ENCODE measurements at regions not wholly inside any gene's neighbourhood (a gene's known extent, or its start where the extent isn't known, plus 50 kb on each side); places are given as distances from the start of the nearest gene placed in this dataset.
A peak's percentile ranks its signal among the peaks of the same experiment; 100 is the strongest.

GRCh38 chr6:73954881-73955280, 258.9 kb downstream of the CD109 start:
- no peak overlapping the region for H2BK15ac ChIP-seq (replicated peaks; ENCODE audit: low read depth)
- H3K4me3 ChIP-seq (ENCODE audit: low read length), result no peak overlapping the region
- no peak for DNase-seq
- H3K4ac ChIP-seq (ENCODE audit: low read depth, low read length), result no peak overlapping the region
- H3K27ac ChIP-seq (ENCODE audit: low read depth, low read length), result no peak overlapping the region
- H3K36me3 ChIP-seq (ENCODE audit: control insufficient read depth, insufficient read depth, low read length), result no peaks in the 10 kb centered on the region
- H4K8ac ChIP-seq (ENCODE audit: low read depth, low read length), result no peak overlapping the region
- no peaks in the 10 kb centered on the region for H3K79me1 ChIP-seq (ENCODE audit: low read length)
- H2BK120ac ChIP-seq (ENCODE audit: low read depth, low read length), result no peak overlapping the region
- no peak overlapping the region for H3K56ac ChIP-seq (ENCODE audit: low read length)
- H3K27me3 ChIP-seq (ENCODE audit: insufficient read depth, low read length, poor library complexity), result no peaks in the 10 kb centered on the region
- no peak overlapping the region for H3K9ac ChIP-seq (ENCODE audit: low read length)
- H3K4me1 ChIP-seq (ENCODE audit: control insufficient read depth, low read depth, low read length), result no peaks in the 10 kb centered on the region
- no peak overlapping the region for H3K4me2 ChIP-seq (ENCODE audit: low read length)
- no peak overlapping the region for H3K18ac ChIP-seq (ENCODE audit: low read length)
- H4K5ac ChIP-seq (ENCODE audit: low read length), result no peak overlapping the region
- H2AK5ac ChIP-seq (ENCODE audit: low read length), result no peak overlapping the region
- H2BK5ac ChIP-seq (ENCODE audit: low read length), result no peak overlapping the region
- no peaks in the 10 kb centered on the region for H3K79me2 ChIP-seq (ENCODE audit: control insufficient read depth, insufficient read depth, low read length)
- no peak overlapping the region for H3K23ac ChIP-seq (ENCODE audit: low read length)

DNA sequence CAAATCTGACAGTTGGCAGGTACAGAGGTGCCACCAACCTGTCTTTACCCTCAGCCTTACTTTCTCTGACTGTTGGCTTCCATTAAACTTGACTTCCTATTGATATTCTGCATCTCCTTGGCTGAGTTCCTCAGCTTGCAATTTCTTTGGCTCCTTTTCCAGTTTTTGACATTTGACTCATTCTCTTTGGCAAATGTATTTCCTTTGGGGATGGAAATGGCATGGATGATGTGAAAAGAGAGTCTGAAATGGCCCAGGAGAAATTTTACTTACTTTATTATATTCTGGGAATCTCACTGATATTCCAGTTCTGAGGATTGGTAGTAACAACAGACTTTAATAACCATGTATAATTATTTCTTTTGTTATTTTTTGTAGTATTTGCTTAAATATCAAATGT, 255.2 kb downstream of the CD109 start:
- Histone ChIP-seq H3K4me3 (ENCODE audit: low read length) (no peak overlapping the region), H4K8ac (ENCODE audit: low read depth, low read length) (no peak overlapping the region), H3K56ac (ENCODE audit: low read length) (no peak overlapping the region), H3K23ac (ENCODE audit: low read length) (no peak overlapping the region), H3K4ac (ENCODE audit: low read depth, low read length) (no peak overlapping the region), H3K27me3 (ENCODE audit: insufficient read depth, low read length, poor library complexity) (no peaks in the 10 kb centered on the region), H4K5ac (ENCODE audit: low read length) (no peak overlapping the region), H3K27ac (ENCODE audit: low read depth, low read length) (no peak overlapping the region), H2AK5ac (ENCODE audit: low read length) (no peak overlapping the region), H3K18ac (ENCODE audit: low read length) (no peak overlapping the region), H3K4me2 (ENCODE audit: low read length) (no peak overlapping the region), H3K79me2 (ENCODE audit: control insufficient read depth, insufficient read depth, low read length) (no peaks in the 10 kb centered on the region), H2BK120ac (ENCODE audit: low read depth, low read length) (no peak overlapping the region), H2BK5ac (ENCODE audit: low read length) (no peak overlapping the region), H3K9ac (ENCODE audit: low read length) (no peak overlapping the region), H2BK15ac (replicated peaks; ENCODE audit: low read depth) (no peak overlapping the region), H3K36me3 (ENCODE audit: control insufficient read depth, insufficient read depth, low read length) (no peaks in the 10 kb centered on the region), H3K79me1 (ENCODE audit: low read length) (no peaks in the 10 kb centered on the region), H3K4me1 (ENCODE audit: control insufficient read depth, low read depth, low read length) (no peaks in the 10 kb centered on the region)
- no peak for DNase-seq

DNA sequence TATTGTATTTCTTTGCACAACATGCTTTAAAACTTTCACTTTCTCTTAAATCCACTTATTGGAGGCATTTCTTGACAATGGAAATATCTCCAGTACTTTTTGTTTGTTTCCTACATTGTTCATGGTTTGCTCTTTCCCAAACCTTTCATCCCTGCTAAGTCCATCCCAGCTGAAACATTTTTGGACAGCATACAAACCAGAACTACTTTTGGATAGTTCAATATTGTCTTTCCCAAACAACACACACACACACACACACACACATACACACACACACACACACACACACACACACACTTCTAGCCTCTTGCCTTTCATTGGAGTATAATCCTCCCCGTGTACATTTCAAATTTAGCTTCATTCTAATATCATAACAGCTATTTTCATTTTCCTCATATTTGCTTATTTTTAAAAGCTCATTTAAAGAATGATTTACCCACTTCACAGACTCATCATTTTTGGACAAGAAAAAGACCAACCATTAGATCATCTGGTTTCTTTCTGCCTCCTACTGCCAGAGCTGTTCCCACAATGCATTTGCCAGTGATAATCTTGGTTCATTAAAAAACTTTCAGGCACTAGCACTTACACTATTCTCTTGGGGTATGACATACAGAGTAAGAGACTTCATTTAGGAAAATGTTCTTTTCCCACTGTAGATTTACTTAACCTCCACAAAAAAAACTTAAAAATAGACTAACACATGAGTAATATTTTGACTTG, 248.1 kb downstream of the CD109 start:
- no peak overlapping the region for H4K8ac ChIP-seq (ENCODE audit: low read depth, low read length)
- no peaks in the 10 kb centered on the region for H3K4me1 ChIP-seq (ENCODE audit: control insufficient read depth, low read depth, low read length)
- no peak overlapping the region for H3K4me2 ChIP-seq (ENCODE audit: low read length)
- no peak overlapping the region for H3K23ac ChIP-seq (ENCODE audit: low read length)
- H2BK15ac ChIP-seq (replicated peaks; ENCODE audit: low read depth), result no peak overlapping the region
- no peak overlapping the region for H2BK5ac ChIP-seq (ENCODE audit: low read length)
- no peak for DNase-seq
- no peaks in the 10 kb centered on the region for H3K27me3 ChIP-seq (ENCODE audit: insufficient read depth, low read length, poor library complexity)
- H3K4ac ChIP-seq (ENCODE audit: low read depth, low read length), result no peak overlapping the region
- no peak overlapping the region for H3K18ac ChIP-seq (ENCODE audit: low read length)
- no peak overlapping the region for H3K4me3 ChIP-seq (ENCODE audit: low read length)
- H3K56ac ChIP-seq (ENCODE audit: low read length), result no peak overlapping the region
- no peak overlapping the region for H2BK120ac ChIP-seq (ENCODE audit: low read depth, low read length)
- no peak overlapping the region for H3K9ac ChIP-seq (ENCODE audit: low read length)
- H3K79me2 ChIP-seq (ENCODE audit: control insufficient read depth, insufficient read depth, low read length), result no peaks in the 10 kb centered on the region
- H4K5ac ChIP-seq (ENCODE audit: low read length), result no peak overlapping the region
- no CpG with 5 or more reads among the region's 1 CpG for WGBS (ENCODE audit: extremely low coverage, insufficient coverage, low lambda C conversion rate)
- no peaks in the 10 kb centered on the region for H3K36me3 ChIP-seq (ENCODE audit: control insufficient read depth, insufficient read depth, low read length)
- H3K27ac ChIP-seq (ENCODE audit: low read depth, low read length), result no peak overlapping the region
- H2AK5ac ChIP-seq (ENCODE audit: low read length), result no peak overlapping the region
- no peaks in the 10 kb centered on the region for H3K79me1 ChIP-seq (ENCODE audit: low read length)

DNA sequence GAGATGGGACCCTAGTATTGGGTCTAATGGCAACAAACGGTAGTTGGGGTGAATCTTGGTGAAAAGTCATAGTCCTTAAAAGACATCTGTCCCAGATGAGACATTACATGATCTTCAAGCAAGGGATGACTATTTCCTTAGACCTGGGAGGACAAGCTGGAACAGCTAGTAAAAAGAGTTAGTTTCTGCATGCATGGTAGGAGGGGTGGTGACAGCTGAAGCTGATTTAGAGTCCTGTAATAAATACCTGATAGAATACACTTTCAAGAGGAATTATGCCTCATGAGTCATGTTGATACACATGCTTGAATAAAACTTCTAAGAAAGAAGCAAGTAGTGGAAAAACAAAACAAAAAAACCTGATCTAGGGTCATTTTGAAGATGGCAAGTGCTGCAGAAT, 247.4 kb downstream of the CD109 start:
- no peaks in the 10 kb centered on the region for H3K36me3 ChIP-seq (ENCODE audit: control insufficient read depth, insufficient read depth, low read length)
- DNase-seq, result no peak
- no peak overlapping the region for H3K9ac ChIP-seq (ENCODE audit: low read length)
- H2BK120ac ChIP-seq (ENCODE audit: low read depth, low read length), result no peak overlapping the region
- H3K4me1 ChIP-seq (ENCODE audit: control insufficient read depth, low read depth, low read length), result no peaks in the 10 kb centered on the region
- H3K4ac ChIP-seq (ENCODE audit: low read depth, low read length), result no peak overlapping the region
- H4K8ac ChIP-seq (ENCODE audit: low read depth, low read length), result no peak overlapping the region
- no peak overlapping the region for H4K5ac ChIP-seq (ENCODE audit: low read length)
- H3K4me2 ChIP-seq (ENCODE audit: low read length), result no peak overlapping the region
- no peak overlapping the region for H3K18ac ChIP-seq (ENCODE audit: low read length)
- WGBS (ENCODE audit: extremely low coverage, insufficient coverage, low lambda C conversion rate), result no CpG with 5 or more reads among the region's 1 CpG
- H3K27ac ChIP-seq (ENCODE audit: low read depth, low read length), result no peak overlapping the region
- H2AK5ac ChIP-seq (ENCODE audit: low read length), result no peak overlapping the region
- H3K27me3 ChIP-seq (ENCODE audit: insufficient read depth, low read length, poor library complexity), result no peaks in the 10 kb centered on the region
- H3K4me3 ChIP-seq (ENCODE audit: low read length), result no peak overlapping the region
- H2BK15ac ChIP-seq (replicated peaks; ENCODE audit: low read depth), result no peak overlapping the region
- no peaks in the 10 kb centered on the region for H3K79me2 ChIP-seq (ENCODE audit: control insufficient read depth, insufficient read depth, low read length)
- no peak overlapping the region for H3K23ac ChIP-seq (ENCODE audit: low read length)
- H3K79me1 ChIP-seq (ENCODE audit: low read length), result no peaks in the 10 kb centered on the region
- H3K56ac ChIP-seq (ENCODE audit: low read length), result no peak overlapping the region
- no peak overlapping the region for H2BK5ac ChIP-seq (ENCODE audit: low read length)

GRCh38 chr6:73942592-73943186, 246.7 kb downstream of the CD109 start:
- no peak overlapping the region for H4K8ac ChIP-seq (ENCODE audit: low read depth, low read length)
- H3K79me2 ChIP-seq (ENCODE audit: control insufficient read depth, insufficient read depth, low read length), result no peaks in the 10 kb centered on the region
- no peak overlapping the region for H3K9ac ChIP-seq (ENCODE audit: low read length)
- no peak overlapping the region for H3K4me3 ChIP-seq (ENCODE audit: low read length)
- no peaks in the 10 kb centered on the region for H3K79me1 ChIP-seq (ENCODE audit: low read length)
- peak; percentile 96 for DNase-seq
- H3K56ac ChIP-seq (ENCODE audit: low read length), result no peak overlapping the region
- no peak overlapping the region for H2BK5ac ChIP-seq (ENCODE audit: low read length)
- H3K23ac ChIP-seq (ENCODE audit: low read length), result no peak overlapping the region
- H3K4ac ChIP-seq (ENCODE audit: low read depth, low read length), result no peak overlapping the region
- H4K5ac ChIP-seq (ENCODE audit: low read length), result no peak overlapping the region
- H2BK120ac ChIP-seq (ENCODE audit: low read depth, low read length), result no peak overlapping the region
- H3K4me2 ChIP-seq (ENCODE audit: low read length), result no peak overlapping the region
- H3K18ac ChIP-seq (ENCODE audit: low read length), result no peak overlapping the region
- H2AK5ac ChIP-seq (ENCODE audit: low read length), result no peak overlapping the region
- H3K4me1 ChIP-seq (ENCODE audit: control insufficient read depth, low read depth, low read length), result no peaks in the 10 kb centered on the region
- H3K27me3 ChIP-seq (ENCODE audit: insufficient read depth, low read length, poor library complexity), result no peaks in the 10 kb centered on the region
- no CpG with 5 or more reads among the region's 3 CpGs for WGBS (ENCODE audit: extremely low coverage, insufficient coverage, low lambda C conversion rate)
- no peaks in the 10 kb centered on the region for H3K36me3 ChIP-seq (ENCODE audit: control insufficient read depth, insufficient read depth, low read length)
- no peak overlapping the region for H3K27ac ChIP-seq (ENCODE audit: low read depth, low read length)
- H2BK15ac ChIP-seq (replicated peaks; ENCODE audit: low read depth), result no peak overlapping the region

GRCh38 chr6:73941892-73942291, 245.9 kb downstream of the CD109 start:
- H2BK15ac ChIP-seq (replicated peaks; ENCODE audit: low read depth), result no peak overlapping the region
- H3K4ac ChIP-seq (ENCODE audit: low read depth, low read length), result no peak overlapping the region
- H3K27ac ChIP-seq (ENCODE audit: low read depth, low read length), result no peak overlapping the region
- no peak overlapping the region for H3K9ac ChIP-seq (ENCODE audit: low read length)
- no peak overlapping the region for H3K56ac ChIP-seq (ENCODE audit: low read length)
- no peak overlapping the region for H2BK5ac ChIP-seq (ENCODE audit: low read length)
- no peak overlapping the region for H3K4me3 ChIP-seq (ENCODE audit: low read length)
- no peak overlapping the region for H3K18ac ChIP-seq (ENCODE audit: low read length)
- DNase-seq, result no peak
- no peaks in the 10 kb centered on the region for H3K4me1 ChIP-seq (ENCODE audit: control insufficient read depth, low read depth, low read length)
- no peak overlapping the region for H3K4me2 ChIP-seq (ENCODE audit: low read length)
- no peaks in the 10 kb centered on the region for H3K36me3 ChIP-seq (ENCODE audit: control insufficient read depth, insufficient read depth, low read length)
- H2AK5ac ChIP-seq (ENCODE audit: low read length), result no peak overlapping the region
- no peaks in the 10 kb centered on the region for H3K27me3 ChIP-seq (ENCODE audit: insufficient read depth, low read length, poor library complexity)
- H4K8ac ChIP-seq (ENCODE audit: low read depth, low read length), result no peak overlapping the region
- no peaks in the 10 kb centered on the region for H3K79me1 ChIP-seq (ENCODE audit: low read length)
- H3K79me2 ChIP-seq (ENCODE audit: control insufficient read depth, insufficient read depth, low read length), result no peaks in the 10 kb centered on the region
- H4K5ac ChIP-seq (ENCODE audit: low read length), result no peak overlapping the region
- no peak overlapping the region for H2BK120ac ChIP-seq (ENCODE audit: low read depth, low read length)
- H3K23ac ChIP-seq (ENCODE audit: low read length), result no peak overlapping the region
